G401 (cell line): ENCODE measurements at regions not wholly inside any gene's neighbourhood (a gene's known extent, or its start where the extent isn't known, plus 50 kb on each side); places are given as distances from the start of the nearest gene placed in this dataset.
"Not testable (repeated sequence)": the region's sequence is repeated elsewhere in the genome, so short reads cannot be mapped to it uniquely, and the experiment has no call there.

Experiments used
- DNase-seq: peaks from one replicate; pipeline ENCODE4 v3.0.0-alpha.2; 2015; ENCODE audit warnings: low spot score
- in situ Hi-C: cut with HindIII; loops from 2 replicates; pipeline ENCODE4 v1.10.0; 2016; ENCODE audit warnings: low sequenced_read_pairs, mixed read lengths

GRCh38 chr6:56904068-56904467, 50.8 kb upstream of the BEND6 start:
- no peak for DNase-seq
- in situ Hi-C loops = no loop called here

- in situ Hi-C loops = no loop called here
- peak; percentile 81 for DNase-seq
Measured at GRCh38 chr6:56902641-56903464, 52.1 kb upstream of the BEND6 start.

GRCh38 chr6:56900784-56901183, 54.1 kb upstream of the BEND6 start:
- in situ Hi-C loops = no loop called here
- no peak for DNase-seq

GRCh38 chr6:56899753-56900152, 55.2 kb upstream of the BEND6 start:
- no peak for DNase-seq
- in situ Hi-C loops = no loop called here

- in situ Hi-C loops = no loop called here
- no peak for DNase-seq
Measured at GRCh38 chr6:56899311-56899710, 55.6 kb upstream of the BEND6 start.

- in situ Hi-C loops = no loop called here
- no peak for DNase-seq
Measured at GRCh38 chr6:56897789-56898529, 56.9 kb upstream of the BEND6 start.

- peak; percentile 50 for DNase-seq
- in situ Hi-C loops = no loop called here
Measured at GRCh38 chr6:56891754-56892153, 63.2 kb upstream of the BEND6 start.

GRCh38 chr6:56890683-56891429, 64.1 kb upstream of the BEND6 start:
- in situ Hi-C loops = no loop called here
- no peak for DNase-seq

GRCh38 chr6:56890066-56890465, 64.8 kb upstream of the BEND6 start:
- no peak for DNase-seq
- in situ Hi-C loops = no loop called here

- no peak for DNase-seq
- in situ Hi-C loops = no loop called here
Measured at GRCh38 chr6:56889492-56889891, 65.4 kb upstream of the BEND6 start.

GRCh38 chr6:56888687-56889086, 66.2 kb upstream of the BEND6 start:
- no peak for DNase-seq
- in situ Hi-C loops = no loop called here

GRCh38 chr6:56887086-56887485, 67.8 kb upstream of the BEND6 start:
- in situ Hi-C loops = no loop called here
- DNase-seq = no peak

- in situ Hi-C loops = no loop called here
- DNase-seq = no peak
Measured at GRCh38 chr6:56877922-56878321, 77.0 kb upstream of the BEND6 start.

- DNase-seq = no peak
- in situ Hi-C loops = no loop called here
Measured at GRCh38 chr6:56875961-56876360, 78.9 kb upstream of the BEND6 start.

- in situ Hi-C loops = no loop called here
- no peak for DNase-seq
Measured at GRCh38 chr6:56875523-56875922, 79.4 kb upstream of the BEND6 start.

- no peak for DNase-seq
- in situ Hi-C loops = no loop called here
Measured at GRCh38 chr6:56874328-56874727, 80.6 kb upstream of the BEND6 start.

GRCh38 chr6:56870053-56870452, 84.9 kb upstream of the BEND6 start:
- DNase-seq, in situ Hi-C loops: not testable (repeated sequence)

- in situ Hi-C loops = no loop called here
- DNase-seq = no peak
Measured at GRCh38 chr6:56869346-56869745, 85.6 kb upstream of the BEND6 start.

GRCh38 chr6:56868687-56869086, 86.2 kb upstream of the BEND6 start:
- in situ Hi-C loops = no loop called here
- no peak for DNase-seq

GRCh38 chr6:56866917-56867522, 87.9 kb upstream of the BEND6 start:
- in situ Hi-C loops = no loop called here
- no peak for DNase-seq
